Iris pigment epithelial cell (primary cell): ENCODE measurements at regions not wholly inside any gene's neighbourhood (a gene's known extent, or its start where the extent isn't known, plus 50 kb on each side); places are given as distances from the start of the nearest gene placed in this dataset.

Experiments
- DNase-seq: peaks from one replicate; pipeline ENCODE4 v3.0.0-alpha.2; 2011; ENCODE audit warnings: low read depth

DNA sequence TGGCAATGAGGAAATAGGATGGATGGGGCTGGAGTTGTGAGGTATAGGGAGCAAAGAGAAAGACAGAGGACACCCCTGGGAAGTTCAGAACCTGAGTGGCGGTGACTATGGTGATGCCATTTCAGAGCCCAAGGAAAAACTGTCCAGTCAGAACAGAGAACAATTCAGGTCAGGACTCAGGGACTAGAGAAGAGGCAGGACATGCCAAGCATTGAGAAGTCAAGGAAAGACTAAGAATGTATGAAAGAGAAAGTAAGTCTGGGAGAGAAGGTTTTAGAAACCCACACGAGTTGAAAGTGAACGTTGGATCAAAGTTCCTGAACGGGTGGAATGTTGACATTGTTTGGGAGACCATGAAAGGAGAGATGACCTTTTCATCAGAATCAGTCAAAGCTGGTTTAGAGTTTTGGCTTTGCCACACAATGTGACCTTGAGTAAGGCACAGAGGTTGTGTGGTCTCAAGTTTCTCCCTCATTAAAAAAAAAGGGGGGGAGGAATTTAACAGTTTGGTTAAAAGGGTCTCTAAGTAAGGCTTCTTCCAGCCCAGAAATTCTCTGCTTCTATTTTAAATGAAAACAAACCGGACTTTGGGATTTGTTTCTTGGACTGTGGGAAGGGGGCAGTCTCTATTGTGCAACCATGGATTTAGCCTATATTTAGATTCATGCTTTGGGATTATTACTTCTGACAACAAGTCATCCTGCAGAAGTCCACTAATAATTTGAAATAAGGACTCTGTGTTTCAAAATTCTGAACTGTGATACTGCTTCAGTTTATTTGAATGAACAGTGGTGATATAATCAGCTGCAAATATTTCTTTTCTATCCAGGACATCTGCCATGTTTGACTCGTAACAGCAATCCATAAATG, 315.9 kb upstream of the TBL1XR1 start:
- DNase-seq: no peak

GRCh38 chr3:177513815-177514610, 316.7 kb upstream of the TBL1XR1 start:
- no peak for DNase-seq

GRCh38 chr3:177514611-177515499, 317.6 kb upstream of the TBL1XR1 start:
- DNase-seq: no peak

- DNase-seq: no peak
Measured at GRCh38 chr3:177515786-177516157, 318.5 kb upstream of the TBL1XR1 start.

- peak; percentile 97 for DNase-seq
Measured at GRCh38 chr3:177516158-177517011, 319.1 kb upstream of the TBL1XR1 start.

DNA sequence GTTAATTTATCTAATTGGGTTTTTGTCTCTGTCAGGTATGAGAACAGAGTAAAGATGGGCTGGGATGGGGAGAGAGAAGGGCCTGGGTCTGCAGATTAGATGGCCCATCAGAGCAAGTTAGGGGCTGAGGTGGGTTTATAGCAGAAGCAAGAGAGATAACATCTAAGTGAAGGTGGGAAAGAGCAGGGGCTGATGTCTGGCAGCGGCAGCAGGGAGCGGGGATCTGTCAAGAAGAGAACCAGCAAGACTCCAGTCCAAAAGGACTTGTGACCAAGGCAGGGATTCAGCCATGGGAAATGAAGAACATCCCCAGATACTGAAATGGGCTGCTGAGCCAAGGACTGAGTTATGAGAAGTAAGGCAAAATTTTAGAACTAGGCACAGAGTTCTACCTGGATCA, 320.6 kb upstream of the TBL1XR1 start:
- no peak for DNase-seq

DNA sequence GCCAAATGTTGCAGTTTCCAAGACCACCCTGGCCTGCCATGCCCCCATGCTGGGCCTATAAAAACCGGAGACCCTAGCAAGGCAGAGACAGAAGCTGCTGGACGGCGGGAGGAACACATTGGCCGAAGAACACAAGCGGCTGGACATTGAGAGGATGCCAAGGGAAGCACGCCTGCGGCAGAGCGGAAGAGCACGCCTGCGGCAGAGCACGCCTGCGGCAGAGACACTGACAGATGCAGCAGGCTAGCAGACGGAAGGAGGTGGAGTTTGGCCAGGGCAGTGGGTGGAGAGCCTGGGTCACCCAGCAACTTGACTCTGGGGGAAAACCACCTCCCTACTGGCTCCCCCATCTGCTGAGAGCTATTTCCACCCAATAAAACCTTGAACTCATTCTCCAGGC, 322.3 kb upstream of the TBL1XR1 start:
- DNase-seq: no peak

DNA sequence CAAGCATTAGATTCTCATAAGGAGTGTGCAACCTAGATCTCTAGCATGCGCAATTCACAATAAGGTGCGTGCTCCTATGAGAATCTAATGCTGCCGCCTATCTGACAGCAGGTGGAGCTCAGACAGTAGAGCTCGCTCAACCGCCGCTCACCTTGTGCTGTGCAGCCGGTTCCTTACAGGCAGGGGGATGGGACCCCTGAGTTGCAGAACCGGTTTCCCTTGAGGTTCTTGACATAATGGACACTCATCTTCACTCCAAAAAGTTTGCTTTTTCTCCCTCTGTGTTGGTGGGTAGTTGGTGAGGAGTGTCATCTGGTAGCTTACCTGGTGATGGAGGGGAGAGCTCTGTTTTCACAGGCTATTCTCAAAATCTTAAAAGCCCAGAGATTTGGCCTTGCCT, 324.0 kb upstream of the TBL1XR1 start:
- no peak for DNase-seq

GRCh38 chr3:177522051-177522450, 324.8 kb upstream of the TBL1XR1 start:
- peak; percentile 12 for DNase-seq

DNA sequence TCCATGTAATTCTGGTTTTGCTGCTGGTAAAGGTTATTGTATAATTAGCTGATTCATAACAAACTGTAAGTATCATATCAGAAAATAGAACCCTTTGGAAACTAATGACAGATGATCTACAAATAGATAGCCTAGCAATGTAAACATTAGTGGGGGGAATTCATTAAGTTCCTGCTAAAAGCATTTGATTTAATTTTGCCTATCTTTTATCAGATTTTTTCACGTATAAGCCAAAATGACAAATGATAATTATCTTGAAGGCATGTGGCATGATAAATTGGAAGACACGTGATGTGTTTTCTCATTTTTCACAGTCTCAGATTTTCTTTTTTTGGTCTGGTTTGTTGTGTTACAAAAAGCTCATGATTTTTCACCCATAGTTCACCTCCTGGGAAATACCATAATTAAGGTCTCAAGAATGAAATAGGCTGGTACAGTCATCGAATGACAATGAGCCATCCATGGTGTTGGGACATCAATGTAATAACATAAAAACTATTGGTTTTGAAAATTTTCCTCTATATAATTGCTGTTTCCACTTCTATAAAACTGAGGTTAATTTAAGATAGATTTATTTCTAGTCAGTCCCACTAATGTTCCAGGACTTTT, 325.9 kb upstream of the TBL1XR1 start:
- peak; percentile 26 for DNase-seq

GRCh38 chr3:177523872-177524438, 326.7 kb upstream of the TBL1XR1 start:
- peak; percentile 82 for DNase-seq

DNA sequence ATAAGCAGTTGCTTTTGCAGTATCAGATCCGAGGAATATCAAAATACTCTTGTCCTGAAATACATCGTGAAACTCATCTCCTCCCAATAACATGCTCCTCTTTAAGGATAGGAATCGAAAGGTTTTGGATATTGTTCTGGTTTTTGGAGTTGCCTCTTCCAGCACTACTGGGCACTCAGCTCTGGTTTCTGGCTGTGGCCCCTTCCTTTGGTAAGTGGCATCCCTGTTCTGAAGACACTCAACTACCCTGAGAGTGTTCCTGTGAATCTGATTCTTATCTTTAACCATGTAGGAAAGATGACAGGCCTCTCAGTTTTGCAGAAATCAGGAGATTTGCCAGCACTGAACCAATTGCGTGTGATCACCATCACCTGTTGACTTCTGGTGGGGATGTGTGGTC, 327.5 kb upstream of the TBL1XR1 start:
- no peak for DNase-seq

DNA sequence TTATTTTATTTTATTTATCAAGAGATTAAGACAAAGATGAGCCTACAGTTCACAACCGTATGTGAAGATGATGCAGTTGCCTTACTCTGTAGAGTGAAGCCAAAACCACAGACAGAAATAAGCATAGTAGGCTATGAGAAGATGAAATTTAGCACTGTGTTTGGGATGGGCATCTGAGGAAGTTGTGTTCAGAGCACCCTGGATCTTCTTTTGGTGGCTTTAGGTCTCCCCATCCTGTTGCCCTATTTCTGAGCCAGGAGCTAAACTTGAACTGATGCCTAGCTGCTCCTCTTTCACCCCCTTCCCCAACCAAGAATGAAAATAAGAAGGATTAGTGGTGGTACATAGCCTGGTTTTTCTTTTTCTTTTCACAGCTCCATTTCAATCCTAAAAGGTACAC, 328.1 kb upstream of the TBL1XR1 start:
- DNase-seq: no peak

DNA sequence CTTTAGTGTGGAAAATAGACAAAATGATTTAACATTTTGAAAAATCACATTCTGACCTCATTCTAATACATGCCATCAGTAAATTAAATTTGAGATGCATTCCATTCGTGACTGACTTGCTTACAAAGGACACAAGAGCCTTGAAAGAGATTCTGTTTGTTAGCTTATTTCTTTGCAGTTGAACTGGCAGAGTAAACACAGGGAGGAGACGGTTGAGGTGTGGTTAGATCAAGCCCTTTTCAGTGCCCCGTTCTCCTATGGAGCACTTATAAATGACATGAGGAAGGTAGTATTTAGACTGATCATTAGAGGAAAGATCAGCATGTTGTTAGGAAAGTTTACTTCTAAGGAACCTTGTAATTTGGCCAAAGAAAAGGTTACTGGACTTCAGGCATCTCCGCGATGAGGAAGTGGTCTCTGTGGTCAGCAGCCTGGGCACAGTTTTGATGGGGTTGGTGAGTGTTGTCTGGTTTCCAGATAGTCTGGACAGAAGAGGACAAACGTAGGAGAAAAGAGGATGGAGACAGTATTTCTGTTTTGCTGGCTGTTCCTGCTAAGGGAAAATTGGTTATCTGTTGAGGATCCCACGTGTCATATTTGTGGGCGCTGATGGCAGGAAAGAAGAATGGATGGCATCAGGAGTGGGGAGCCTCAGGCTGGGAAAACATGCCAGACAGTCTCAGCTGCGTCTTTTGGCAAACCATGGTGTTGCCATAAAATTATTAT, 328.9 kb upstream of the TBL1XR1 start:
- DNase-seq: peak; percentile 78

DNA sequence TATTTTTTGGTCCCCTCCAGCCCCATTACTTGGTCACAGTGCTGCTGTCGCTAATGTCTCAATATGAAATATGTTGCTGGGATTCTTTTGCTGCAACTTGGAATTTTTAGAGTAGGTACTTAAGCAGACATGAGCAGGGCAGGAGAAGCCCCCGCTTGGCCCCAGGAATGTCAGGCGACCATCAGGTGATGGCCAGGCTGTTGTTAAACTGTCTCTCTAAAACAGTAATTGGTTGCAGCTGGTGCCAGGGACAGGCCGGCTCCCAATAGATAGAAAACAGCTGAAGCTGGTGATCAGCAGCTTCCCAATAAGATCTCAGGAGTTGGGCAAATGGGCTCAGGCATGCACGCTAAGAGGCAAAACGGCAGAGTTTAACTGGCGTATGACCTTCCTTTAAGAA, 329.9 kb upstream of the TBL1XR1 start:
- no peak for DNase-seq

DNA sequence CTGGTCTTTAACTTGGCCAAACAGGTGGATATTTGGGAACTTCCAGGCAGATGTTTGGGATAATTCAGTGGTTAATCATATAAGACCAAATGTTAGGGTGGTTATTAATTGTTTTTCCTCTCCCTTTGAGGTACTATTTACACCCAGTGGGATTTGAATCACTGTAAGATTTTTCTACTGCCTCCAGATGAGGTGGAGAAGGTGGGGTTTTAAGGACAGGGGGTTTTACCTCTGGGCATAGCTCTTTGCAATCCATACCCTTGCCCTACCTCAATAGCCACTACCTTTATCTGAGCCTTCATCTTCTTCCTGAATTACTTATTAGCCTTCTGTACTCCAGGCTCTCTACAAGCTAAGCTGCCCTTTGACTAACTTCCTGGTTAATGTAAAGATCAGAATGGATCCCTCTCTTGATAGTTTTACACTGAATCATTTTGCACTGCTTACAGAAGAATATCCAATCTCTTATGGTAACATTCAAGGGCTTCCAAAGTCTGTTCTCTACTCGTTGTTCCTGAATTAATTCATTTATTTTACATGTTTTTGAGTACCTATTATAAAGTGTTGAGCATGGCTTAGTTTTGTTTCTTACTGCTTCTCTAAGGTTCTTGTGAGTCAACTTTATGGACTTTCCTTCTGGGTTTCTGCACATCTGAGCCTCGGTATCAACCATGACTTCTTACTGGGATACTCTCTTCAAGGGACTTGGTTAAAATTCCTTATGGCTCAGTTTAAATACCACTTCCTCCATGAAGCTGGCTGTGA, 331.2 kb upstream of the TBL1XR1 start:
- peak; percentile 49 for DNase-seq

DNA sequence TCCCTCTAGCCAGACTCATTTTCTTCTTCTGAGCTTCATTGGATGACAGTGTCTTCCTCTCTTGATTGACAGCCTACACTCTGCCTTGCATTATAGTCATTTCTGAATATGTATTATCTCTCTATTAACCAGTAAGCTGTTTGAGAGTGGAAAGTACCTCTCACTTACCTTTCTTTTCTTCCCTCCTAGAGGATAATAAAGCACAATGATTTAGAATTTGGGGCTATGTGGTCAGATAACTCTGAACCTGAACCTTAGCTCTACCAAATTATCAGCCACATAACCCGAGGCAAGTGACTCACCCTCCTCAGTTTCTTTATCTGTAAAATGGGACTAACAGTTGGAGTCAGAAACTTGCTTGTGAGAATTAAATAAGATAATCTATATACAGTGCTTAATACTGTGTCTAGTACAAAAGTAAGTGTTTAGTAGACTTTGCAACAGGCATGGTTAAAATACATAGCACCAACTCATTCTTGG, 331.8 kb upstream of the TBL1XR1 start:
- no peak for DNase-seq

DNA sequence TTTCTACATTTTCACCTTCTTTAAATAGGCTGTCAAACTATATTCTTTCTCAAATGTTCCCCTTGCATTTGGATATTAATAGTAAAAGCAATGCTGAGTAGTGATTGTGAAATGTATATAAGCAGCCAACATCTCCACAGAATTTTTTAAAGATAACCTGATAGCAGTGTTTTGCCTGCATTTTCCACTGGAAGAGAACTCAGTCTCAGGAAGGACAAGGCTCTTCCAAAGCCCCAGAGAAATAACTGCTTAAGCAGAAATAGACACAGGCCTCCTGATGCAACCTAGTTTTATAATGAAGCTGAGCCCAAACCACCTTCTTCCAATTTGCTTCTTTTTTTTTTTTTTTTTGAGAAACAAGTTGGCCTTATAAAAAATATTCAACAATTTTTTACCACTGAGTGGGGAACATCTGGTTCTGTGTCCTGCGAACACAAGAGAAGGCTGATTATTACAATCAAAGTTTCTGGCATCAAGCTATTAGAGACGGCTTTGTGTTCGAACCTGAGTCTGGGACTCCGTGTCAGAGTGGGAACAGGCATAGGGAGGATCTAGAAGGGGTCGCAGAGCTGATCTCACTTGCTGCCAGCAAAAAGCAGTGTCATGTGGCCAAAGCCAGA, 332.5 kb upstream of the TBL1XR1 start:
- peak; percentile 61 for DNase-seq
